Non-pigmented ciliary epithelial cell (primary cell): ENCODE measurements at regions not wholly inside any gene's neighbourhood (a gene's known extent, or its start where the extent isn't known, plus 50 kb on each side); places are given as distances from the start of the nearest gene placed in this dataset.

ENCODE experiments used
- DNase-seq: peaks from one replicate; pipeline ENCODE4 v3.0.0-alpha.2; 2010; ENCODE audit warnings: low read depth

DNA sequence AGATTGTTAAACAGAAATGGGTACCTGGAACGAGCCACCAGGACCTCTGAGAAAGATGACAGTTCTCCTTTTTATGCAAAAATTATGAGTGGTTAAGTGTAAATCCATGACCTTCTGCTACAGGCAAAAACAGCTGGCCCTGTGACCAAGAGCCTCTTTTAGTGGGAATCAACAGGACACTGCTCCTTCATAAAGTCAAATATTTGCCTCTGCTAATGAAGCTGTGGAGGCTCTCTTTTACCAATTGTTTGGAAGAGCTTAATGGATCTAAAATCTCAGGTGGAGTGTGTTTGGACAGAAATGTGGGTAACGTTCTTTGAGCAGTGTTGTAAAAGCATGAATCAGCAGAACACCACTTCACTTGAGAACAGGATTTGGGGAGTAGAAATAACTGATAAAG is 117.5 kb upstream of the PCSK2 start:
- DNase-seq, result no peak

- no peak for DNase-seq
Observed at GRCh38 chr20:17128206-17128605, 98.6 kb upstream of the PCSK2 start.

GRCh38 chr20:17129089-17129488 is 97.8 kb upstream of the PCSK2 start:
- DNase-seq, result no peak

- DNase-seq, result no peak
Observed at GRCh38 chr20:17137692-17138091, 89.1 kb upstream of the PCSK2 start.

GRCh38 chr20:17138237-17138636 is 88.6 kb upstream of the PCSK2 start:
- DNase-seq, result no peak

DNA sequence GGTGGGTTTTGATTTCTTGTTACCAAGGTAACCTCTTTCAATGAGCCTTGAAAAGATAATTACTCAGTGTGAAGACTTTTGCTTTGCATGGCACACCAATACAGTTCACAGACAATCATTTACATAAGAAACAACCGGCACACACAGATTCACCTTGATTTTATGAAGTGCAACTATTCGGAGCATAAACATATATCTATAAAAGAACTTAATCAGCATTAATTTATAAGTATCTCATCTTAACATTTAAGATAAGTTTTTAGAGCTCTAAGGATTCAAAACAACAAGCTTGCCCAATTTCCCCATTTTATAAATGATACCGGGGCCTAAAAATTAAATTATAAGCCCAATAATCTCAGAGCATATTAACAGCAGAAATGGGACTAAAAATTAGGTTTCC is 85.9 kb upstream of the PCSK2 start:
- DNase-seq, result no peak

GRCh38 chr20:17141568-17141967 is 85.3 kb upstream of the PCSK2 start:
- DNase-seq, result no peak

DNA sequence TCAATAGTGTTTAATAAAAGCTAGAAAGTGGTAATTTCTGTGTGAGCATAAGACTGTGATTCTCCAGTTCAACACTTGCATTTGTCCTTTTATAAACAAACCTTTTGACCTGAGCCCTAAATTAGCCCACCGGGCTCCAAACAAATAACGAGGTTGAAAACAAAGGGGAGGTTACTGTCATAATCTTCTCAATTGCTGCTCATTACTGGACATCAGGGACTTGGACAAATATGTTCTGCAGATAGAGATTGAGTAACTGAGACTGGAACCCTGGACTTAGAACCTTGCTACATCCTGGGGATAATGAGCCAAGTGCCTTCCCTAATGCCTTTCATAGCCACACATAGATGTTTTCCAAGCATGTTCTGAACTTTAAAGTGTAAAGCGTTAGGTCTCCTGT is 84.2 kb upstream of the PCSK2 start:
- DNase-seq, result no peak

GRCh38 chr20:17150858-17151257 is 76.0 kb upstream of the PCSK2 start:
- DNase-seq, result no peak

DNA sequence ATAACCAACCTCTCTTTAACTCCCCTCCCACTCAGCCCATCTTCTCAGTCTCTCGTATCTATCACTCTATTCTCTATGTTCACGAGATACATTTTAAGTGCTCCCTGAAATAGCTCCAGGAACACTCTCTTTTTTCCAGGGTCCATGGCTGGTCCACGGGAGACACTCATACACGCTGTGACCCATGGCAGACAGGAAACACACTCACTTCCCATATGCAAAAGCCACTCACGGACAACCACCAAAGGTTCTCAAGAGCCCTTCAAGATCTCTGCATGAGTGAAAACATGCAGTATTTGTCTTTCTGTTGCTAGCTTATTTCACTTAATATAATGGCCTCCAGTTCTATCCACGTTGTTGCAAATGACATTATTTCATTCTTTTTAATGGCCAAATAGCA is 71.4 kb upstream of the PCSK2 start:
- DNase-seq, result no peak

DNA sequence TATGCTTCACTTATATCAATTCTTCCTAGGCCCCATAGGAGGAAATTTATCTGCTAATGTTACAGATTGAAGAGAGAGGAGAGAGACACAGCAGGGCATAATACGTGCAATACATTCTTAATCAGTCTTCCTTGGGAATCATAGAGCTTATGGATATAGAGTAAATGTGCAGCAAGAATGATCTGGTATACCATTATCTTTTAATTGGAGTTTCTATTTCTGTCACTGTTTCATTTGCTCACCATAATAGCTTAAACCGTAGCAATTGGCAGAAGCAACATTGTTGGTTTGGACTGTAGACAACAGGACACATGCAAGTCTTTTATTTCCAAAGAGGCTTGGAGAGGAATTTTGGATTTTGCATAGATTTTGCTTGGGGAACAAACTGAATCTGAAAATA is 68.1 kb upstream of the PCSK2 start:
- no peak for DNase-seq

GRCh38 chr20:17161673-17162481 is 65.0 kb upstream of the PCSK2 start:
- no peak for DNase-seq

DNA sequence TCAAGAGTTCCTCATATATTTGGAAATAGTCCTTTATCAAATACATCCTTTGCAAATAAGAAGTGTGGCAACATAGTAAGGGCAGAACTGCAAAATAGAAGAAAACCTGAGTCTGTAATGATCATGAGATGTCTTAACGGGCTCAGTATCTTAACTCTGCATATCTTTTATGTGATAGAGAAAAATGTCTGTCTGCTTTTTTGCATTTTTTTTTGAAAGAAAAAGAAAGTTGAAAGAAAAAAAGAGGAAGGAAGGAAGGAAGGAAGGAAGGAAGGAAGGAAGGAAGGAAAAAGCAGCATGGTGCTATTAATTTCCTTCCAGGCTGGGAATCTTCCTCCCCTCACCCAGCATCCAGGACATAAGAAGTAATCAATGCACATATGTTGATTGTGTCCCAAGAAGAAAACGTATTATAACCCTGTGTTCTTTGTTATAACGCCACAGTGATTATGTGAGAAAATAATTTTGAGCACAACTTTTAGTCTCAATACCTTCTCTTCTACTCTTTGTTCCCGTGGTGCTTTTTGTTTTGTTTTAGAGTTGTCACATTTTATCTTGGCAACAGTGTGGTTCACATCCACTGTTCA is 58.7 kb upstream of the PCSK2 start:
- no peak for DNase-seq

DNA sequence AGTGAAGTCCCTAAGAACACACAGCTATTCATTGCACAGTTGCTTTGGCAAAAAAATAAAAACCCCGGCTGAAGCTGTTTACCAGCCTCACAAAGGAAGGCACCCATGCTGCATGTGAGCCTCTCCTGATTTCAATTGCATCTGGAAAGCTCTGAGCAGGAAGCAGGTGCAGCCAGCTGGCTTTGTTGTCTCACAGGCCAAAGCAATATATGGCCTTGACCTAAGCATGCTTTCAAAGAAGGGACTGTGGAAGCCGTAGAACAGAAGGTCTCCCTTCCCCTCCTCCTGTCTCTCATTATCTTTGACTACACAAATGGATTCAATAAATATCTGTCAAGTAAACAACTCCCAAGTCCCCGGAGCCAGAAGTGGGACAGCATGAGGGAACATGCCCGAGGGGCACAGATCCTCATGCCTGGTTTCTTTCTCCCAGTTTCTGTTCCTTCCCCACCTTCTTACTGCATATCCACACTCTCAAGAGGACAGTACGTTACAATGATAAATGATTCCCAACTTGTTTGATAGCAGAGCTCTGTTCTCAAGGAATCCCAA is 57.2 kb upstream of the PCSK2 start:
- no peak for DNase-seq

- DNase-seq, result no peak
Observed at GRCh38 chr20:17171746-17172280, 55.0 kb upstream of the PCSK2 start.

DNA sequence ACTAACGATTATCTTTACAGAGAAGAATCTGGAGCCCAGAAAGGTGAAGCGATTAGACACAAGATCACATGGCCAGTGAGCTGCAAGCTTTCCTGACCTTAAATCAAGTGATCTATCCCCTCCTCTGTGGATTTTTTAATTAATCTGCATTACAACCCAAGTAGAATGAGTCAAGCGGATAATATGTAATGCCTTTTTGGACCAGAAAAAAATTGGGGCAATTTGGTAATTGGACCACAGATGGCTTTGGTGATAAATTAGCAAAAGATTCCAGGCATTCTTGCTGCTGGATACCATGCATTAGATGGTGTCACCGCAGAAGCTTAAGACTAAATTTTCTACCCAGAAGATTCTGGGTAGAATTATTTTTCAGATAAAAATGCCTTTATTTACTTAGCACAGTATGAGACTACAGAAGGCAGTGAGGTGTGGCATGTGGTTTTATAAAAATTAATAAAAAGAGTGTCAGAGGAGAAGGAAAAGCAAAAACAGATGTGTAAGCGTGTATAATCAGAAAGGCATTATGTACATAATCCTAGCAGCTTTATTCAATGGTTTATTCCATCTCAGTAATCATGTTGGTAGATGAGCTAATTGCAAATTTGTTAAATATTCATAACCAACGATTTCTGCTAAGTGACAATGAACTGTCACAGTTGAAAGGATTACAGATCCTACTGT is 53.9 kb upstream of the PCSK2 start:
- no peak for DNase-seq
